ENCODE measurements at regions not wholly inside any gene's neighbourhood (a gene's known extent, or its start where the extent isn't known, plus 50 kb on each side); places are given as distances from the start of the nearest gene placed in this dataset.

DNA sequence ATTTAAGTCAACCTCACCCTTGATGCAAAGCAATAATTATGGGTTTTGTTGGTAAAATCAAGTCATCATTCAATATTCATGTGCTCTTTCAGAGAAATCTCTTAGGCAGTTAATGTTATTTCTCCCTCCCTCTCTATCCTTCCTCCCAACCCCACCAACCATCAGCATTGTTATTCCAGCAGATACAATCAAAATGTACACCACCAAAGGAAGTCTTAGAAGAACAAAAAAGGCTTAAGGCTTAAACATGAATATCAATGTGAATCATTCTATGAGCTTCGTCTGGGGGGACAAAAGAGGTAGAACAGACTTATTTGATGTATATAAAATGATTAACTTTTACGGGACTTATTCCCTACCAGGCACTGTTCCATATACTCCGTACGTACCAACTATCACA, 404.4 kb downstream of the ARHGEF28 start:
- no peak for DNase-seq (ENCODE audit: low spot score, unreplicated experiment)
- H3K36me3 Mint-ChIP-seq (ENCODE audit: insufficient read depth) = no peaks in the 10 kb centered on the region
- no peaks in the 10 kb centered on the region for H3K9me3 Mint-ChIP-seq (ENCODE audit: low read depth)
- peaks cover 6% of the 10 kb centered on the region for H3K27me3 Mint-ChIP-seq
- no peak for TF ChIP-seq CTCF (IDR thresholded peaks at IDR 0.05; ENCODE audit: unreplicated experiment)
- H3K4me3 Mint-ChIP-seq (ENCODE audit: low read depth) = no peak overlapping the region
- H3K27ac Mint-ChIP-seq = no peak overlapping the region
- H3K4me1 Mint-ChIP-seq (ENCODE audit: low read depth) = no peaks in the 10 kb centered on the region

- DNase-seq (ENCODE audit: low spot score, unreplicated experiment) = no peak
- H3K4me1 Mint-ChIP-seq (ENCODE audit: low read depth) = no peaks in the 10 kb centered on the region
- TF ChIP-seq CTCF (IDR thresholded peaks at IDR 0.05; ENCODE audit: unreplicated experiment) = no peak
- no peak overlapping the region for H3K4me3 Mint-ChIP-seq (ENCODE audit: low read depth)
- no peak overlapping the region for H3K27ac Mint-ChIP-seq
- peaks cover 4% of the 10 kb centered on the region for H3K27me3 Mint-ChIP-seq
- H3K9me3 Mint-ChIP-seq (ENCODE audit: low read depth) = no peaks in the 10 kb centered on the region
- H3K36me3 Mint-ChIP-seq (ENCODE audit: insufficient read depth) = no peaks in the 10 kb centered on the region
Observed at GRCh38 chr5:74028976-74029375, 403.0 kb downstream of the ARHGEF28 start.

- Mint-ChIP-seq H3K4me1 (ENCODE audit: low read depth) (no peaks in the 10 kb centered on the region), H3K36me3 (ENCODE audit: insufficient read depth) (no peaks in the 10 kb centered on the region), H3K9me3 (ENCODE audit: low read depth) (no peaks in the 10 kb centered on the region), H3K4me3 (ENCODE audit: low read depth) (no peak overlapping the region), H3K27ac (no peak overlapping the region), H3K27me3 (peaks cover 4% of the 10 kb centered on the region)
- TF ChIP-seq CTCF (IDR thresholded peaks at IDR 0.05; ENCODE audit: unreplicated experiment) = no peak
- DNase-seq (ENCODE audit: low spot score, unreplicated experiment) = no peak
Observed at GRCh38 chr5:74028406-74028805, 402.4 kb downstream of the ARHGEF28 start.

DNA sequence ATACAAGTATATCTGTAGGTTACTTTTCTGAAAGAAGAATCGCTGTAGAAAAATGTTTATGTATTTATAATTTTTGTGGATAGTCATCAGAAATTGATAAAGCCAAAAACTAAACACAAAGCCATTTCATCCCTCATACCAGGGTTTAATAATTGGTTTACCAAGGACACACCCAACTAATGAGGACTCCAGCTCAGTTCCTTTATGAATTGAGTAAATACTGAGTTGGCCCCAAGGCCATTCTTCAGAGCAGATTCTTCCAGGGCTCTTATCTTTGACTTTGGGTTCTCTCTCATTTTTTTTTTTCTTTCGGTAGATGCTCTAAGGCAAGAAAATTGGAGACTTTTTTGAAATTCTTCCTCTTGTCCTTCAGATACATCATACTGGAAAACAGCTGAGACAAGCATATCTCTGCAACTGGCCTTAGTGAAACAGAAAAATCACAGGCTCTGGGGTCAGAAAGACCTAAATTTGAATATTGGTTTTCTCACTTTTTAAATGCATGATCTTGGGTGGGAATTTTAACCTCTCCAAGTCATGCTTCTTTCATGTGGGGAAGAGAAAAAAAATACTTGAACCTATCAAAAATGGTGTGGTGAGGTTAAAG, 401.8 kb downstream of the ARHGEF28 start:
- no peak overlapping the region for H3K4me3 Mint-ChIP-seq (ENCODE audit: low read depth)
- no peak overlapping the region for H3K27ac Mint-ChIP-seq
- H3K9me3 Mint-ChIP-seq (ENCODE audit: low read depth) = no peaks in the 10 kb centered on the region
- TF ChIP-seq CTCF (IDR thresholded peaks at IDR 0.05; ENCODE audit: unreplicated experiment) = no peak
- H3K27me3 Mint-ChIP-seq = peaks cover 4% of the 10 kb centered on the region
- DNase-seq (ENCODE audit: low spot score, unreplicated experiment) = no peak
- no peaks in the 10 kb centered on the region for H3K36me3 Mint-ChIP-seq (ENCODE audit: insufficient read depth)
- no peaks in the 10 kb centered on the region for H3K4me1 Mint-ChIP-seq (ENCODE audit: low read depth)

DNA sequence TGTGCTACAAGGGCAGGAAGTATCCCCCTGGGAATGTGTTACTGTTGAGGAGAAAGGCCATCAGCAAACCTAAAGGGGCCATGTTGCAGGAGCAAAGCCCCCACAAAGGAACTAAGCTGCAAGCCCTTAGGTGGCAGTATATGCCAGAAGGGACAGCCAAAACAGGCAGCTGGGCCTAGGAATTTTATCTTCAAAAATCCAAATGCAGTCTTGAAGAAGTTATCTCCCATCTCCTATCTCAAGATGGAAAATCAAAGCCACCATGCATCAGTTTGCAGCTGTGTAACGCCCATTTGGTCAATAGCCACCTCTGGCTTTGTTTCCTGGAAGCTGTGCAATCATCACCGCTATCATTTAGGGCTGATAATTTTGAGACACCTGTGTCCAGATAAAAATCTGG, 400.3 kb downstream of the ARHGEF28 start:
- H3K4me1 Mint-ChIP-seq (ENCODE audit: low read depth) = no peaks in the 10 kb centered on the region
- no peak overlapping the region for H3K27ac Mint-ChIP-seq

More for the DNA sequence above, 400.3 kb downstream of the ARHGEF28 start:
- Mint-ChIP-seq H3K36me3 (ENCODE audit: insufficient read depth) (no peaks in the 10 kb centered on the region), H3K27me3 (peaks cover 4% of the 10 kb centered on the region), H3K9me3 (ENCODE audit: low read depth) (no peaks in the 10 kb centered on the region), H3K4me3 (ENCODE audit: low read depth) (no peak overlapping the region)
- no peak for TF ChIP-seq CTCF (IDR thresholded peaks at IDR 0.05; ENCODE audit: unreplicated experiment)
- no peak for DNase-seq (ENCODE audit: low spot score, unreplicated experiment)
